Mesendoderm (in vitro differentiated cells): ENCODE measurements at regions not wholly inside any gene's neighbourhood (a gene's known extent, or its start where the extent isn't known, plus 50 kb on each side); places are given as distances from the start of the nearest gene placed in this dataset.
"Not testable (repeated sequence)": the region's sequence is repeated elsewhere in the genome, so short reads cannot be mapped to it uniquely, and the experiment has no call there.

Experiments used
- DNase-seq: peaks from one replicate; pipeline ENCODE4 v3.0.0; 2013
- H2AK5ac ChIP-seq: 2 replicates; pipeline ENCODE4 v1.6.1; 2013; ENCODE audit warnings: low read length, inconsistent platforms
- H2BK120ac ChIP-seq: 2 replicates; pipeline ENCODE4 v1.6.1; 2013; ENCODE audit warnings: low read depth, mild to moderate bottlenecking, low read length, moderate library complexity, mixed read lengths
- H2BK15ac ChIP-seq: replicated peaks from 2 replicates; pipeline ENCODE4 v1.6.1; 2013; ENCODE audit warnings: low read depth, mild to moderate bottlenecking, moderate library complexity
- H2BK5ac ChIP-seq: 2 replicates; pipeline ENCODE4 v1.6.1; 2013; ENCODE audit warnings: low read length, inconsistent platforms
- H3K18ac ChIP-seq: 2 replicates; pipeline ENCODE4 v1.6.1; 2013; ENCODE audit warnings: mild to moderate bottlenecking, low read length, mixed read lengths
- H3K23ac ChIP-seq: one replicate; pipeline ENCODE4 v1.6.1; 2013; ENCODE audit warnings: low read length
- H3K27ac ChIP-seq: 2 replicates; pipeline ENCODE4 v1.5.1; 2013; ENCODE audit warnings: low read depth, mild to moderate bottlenecking, inconsistent platforms, low read length, moderate library complexity
- H3K27me3 ChIP-seq: 2 replicates; pipeline ENCODE4 v1.6.1; 2013; ENCODE audit warnings: low read length, control low read depth, mild to moderate bottlenecking, inconsistent platforms; ENCODE audit not compliant: insufficient read depth, poor library complexity
- H3K36me3 ChIP-seq: 2 replicates; pipeline ENCODE4 v1.6.1; 2013; ENCODE audit warnings: low read length, inconsistent platforms; ENCODE audit not compliant: control insufficient read depth, insufficient read depth
- H3K4ac ChIP-seq: one replicate; pipeline ENCODE4 v1.6.1; 2013; ENCODE audit warnings: low read depth, mild to moderate bottlenecking, low read length, moderate library complexity
- H3K4me1 ChIP-seq: 2 replicates; pipeline ENCODE4 v1.6.1; 2013; ENCODE audit warnings: low read depth, low read length, inconsistent platforms; ENCODE audit not compliant: control insufficient read depth
- H3K4me2 ChIP-seq: 2 replicates; pipeline ENCODE4 v1.6.1; 2013; ENCODE audit warnings: low read length
- H3K4me3 ChIP-seq: 2 replicates; pipeline ENCODE4 v1.5.1; 2013; ENCODE audit warnings: mild to moderate bottlenecking, low read length
- H3K56ac ChIP-seq: one replicate; pipeline ENCODE4 v1.6.1; 2013; ENCODE audit warnings: low read length
- H3K79me1 ChIP-seq: 2 replicates; pipeline ENCODE4 v1.6.1; 2013; ENCODE audit warnings: low read length, inconsistent platforms
- H3K79me2 ChIP-seq: 2 replicates; pipeline ENCODE4 v1.6.1; 2013; ENCODE audit warnings: mild to moderate bottlenecking, low read length; ENCODE audit not compliant: control insufficient read depth, insufficient read depth
- H3K9ac ChIP-seq: 2 replicates; pipeline ENCODE4 v1.6.1; 2013; ENCODE audit warnings: low read length, inconsistent platforms
- H4K5ac ChIP-seq: one replicate; pipeline ENCODE4 v1.6.1; 2013; ENCODE audit warnings: low read length
- H4K8ac ChIP-seq: one replicate; pipeline ENCODE4 v1.6.1; 2013; ENCODE audit warnings: low read depth, mild to moderate bottlenecking, control low read depth, low read length, moderate library complexity
- WGBS: extraction: QIAGEN DNeasy Blood & Tissue Kit; methylation state at CpG from one replicate; pipeline ENCODE4 v1.1.7; 2013; ENCODE audit warnings: low lambda C conversion rate, missing lambda C conversion rate; ENCODE audit not compliant: insufficient coverage; ENCODE audit errors: extremely low coverage; 5-methylcytosine and 5-hydroxymethylcytosine counted together

- Histone ChIP-seq H3K27me3 (no peaks in the 10 kb centered on the region), H3K18ac (no peak overlapping the region), H3K9ac (no peak overlapping the region), H3K79me2 (no peaks in the 10 kb centered on the region), H3K56ac (no peak overlapping the region), H2AK5ac (no peak overlapping the region), H3K23ac (no peak overlapping the region), H3K79me1 (no peaks in the 10 kb centered on the region), H2BK15ac (no peak overlapping the region), H2BK5ac (no peak overlapping the region), H3K4me2 (no peak overlapping the region), H3K4me3 (no peak overlapping the region), H3K27ac (no peak overlapping the region), H4K5ac (no peak overlapping the region), H4K8ac (no peak overlapping the region), H2BK120ac (no peak overlapping the region), H3K4ac (no peak overlapping the region), H3K36me3 (no peaks in the 10 kb centered on the region), H3K4me1 (no peaks in the 10 kb centered on the region)
- WGBS: no CpG with 5 or more reads among the region's 4 CpGs
- DNase-seq: no peak
Observed at GRCh38 chr7:113267885-113268284, 149.5 kb upstream of the SMIM30 start.

GRCh38 chr7:113267271-113267670, 148.9 kb upstream of the SMIM30 start:
- Histone ChIP-seq H3K79me2 (no peaks in the 10 kb centered on the region), H3K36me3 (no peaks in the 10 kb centered on the region), H3K23ac (no peak overlapping the region), H3K79me1 (no peaks in the 10 kb centered on the region), H2BK120ac (no peak overlapping the region), H2BK5ac (no peak overlapping the region), H3K27me3 (no peaks in the 10 kb centered on the region), H2BK15ac (no peak overlapping the region), H4K8ac (no peak overlapping the region), H3K4me2 (no peak overlapping the region), H3K27ac (no peak overlapping the region), H3K18ac (no peak overlapping the region), H4K5ac (no peak overlapping the region), H3K9ac (no peak overlapping the region), H3K4me3 (no peak overlapping the region), H2AK5ac (no peak overlapping the region), H3K4ac (no peak overlapping the region), H3K4me1 (no peaks in the 10 kb centered on the region), H3K56ac (no peak overlapping the region)
- DNase-seq: no peak

DNA sequence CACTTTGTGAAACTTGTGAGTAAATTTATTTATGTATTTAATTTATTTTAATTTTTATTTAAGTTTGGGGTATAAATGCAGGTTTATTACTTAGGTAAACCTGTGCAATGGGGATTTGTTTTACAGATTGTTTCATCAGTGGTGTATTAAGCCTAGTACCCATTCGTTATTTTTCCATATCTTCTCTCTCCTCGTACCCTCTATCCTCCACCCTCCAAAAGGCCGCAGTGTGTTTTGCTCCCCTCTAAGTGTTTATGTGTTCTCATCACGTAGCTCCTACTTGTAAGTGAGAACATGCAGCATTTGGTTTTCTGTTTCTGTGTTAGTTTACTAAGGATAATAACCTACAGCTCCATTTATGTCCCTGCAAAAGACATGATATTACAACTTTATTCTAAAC, 145.4 kb upstream of the SMIM30 start:
- Histone ChIP-seq H2BK120ac (no peak overlapping the region), H4K5ac (no peak overlapping the region), H3K4me1 (no peaks in the 10 kb centered on the region), H3K4me2 (no peak overlapping the region), H2BK5ac (no peak overlapping the region), H3K23ac (no peak overlapping the region), H3K4me3 (no peak overlapping the region), H3K79me2 (no peaks in the 10 kb centered on the region), H3K9ac (no peak overlapping the region), H3K79me1 (no peaks in the 10 kb centered on the region), H3K36me3 (no peaks in the 10 kb centered on the region), H2AK5ac (no peak overlapping the region), H4K8ac (no peak overlapping the region), H3K27ac (no peak overlapping the region), H2BK15ac (no peak overlapping the region), H3K56ac (no peak overlapping the region), H3K18ac (no peak overlapping the region), H3K27me3 (no peaks in the 10 kb centered on the region), H3K4ac (no peak overlapping the region)
- WGBS: no CpG with 5 or more reads among the region's 4 CpGs
- no peak for DNase-seq

DNA sequence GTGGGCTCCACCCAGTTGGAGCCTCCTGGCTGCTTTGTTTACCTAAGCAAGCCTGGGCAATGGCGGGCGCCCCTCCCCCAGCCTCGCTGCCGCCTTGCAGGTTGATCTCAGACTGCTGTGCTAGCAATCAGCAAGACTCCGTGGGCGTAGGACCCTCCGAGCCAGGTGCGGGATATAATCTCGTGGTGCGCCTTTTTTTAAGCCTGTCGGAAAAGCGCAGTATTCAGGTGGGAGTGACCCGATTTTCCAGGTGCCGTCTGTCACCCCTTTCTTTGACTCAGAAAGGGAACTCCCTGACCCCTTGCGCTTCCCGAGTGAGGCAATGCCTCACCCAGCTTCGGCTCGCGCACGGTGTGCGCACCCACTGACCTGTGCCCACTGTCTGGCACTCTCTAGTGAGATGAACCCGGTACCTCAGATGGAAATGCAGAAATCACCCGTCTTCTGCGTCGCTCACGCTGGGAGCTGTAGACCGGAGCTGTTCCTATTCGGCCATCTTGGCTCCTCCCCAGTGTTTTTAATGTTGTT, 144.9 kb upstream of the SMIM30 start:
- not testable (repeated sequence) for H3K56ac ChIP-seq, H3K9ac ChIP-seq, H3K4me2 ChIP-seq, H3K23ac ChIP-seq, DNase-seq, H3K79me1 ChIP-seq, H3K79me2 ChIP-seq, H3K18ac ChIP-seq, H2BK5ac ChIP-seq, H3K36me3 ChIP-seq, H3K4ac ChIP-seq, H2AK5ac ChIP-seq, H4K8ac ChIP-seq, H4K5ac ChIP-seq, H3K4me1 ChIP-seq, H3K27me3 ChIP-seq, H2BK15ac ChIP-seq, H2BK120ac ChIP-seq, H3K4me3 ChIP-seq, H3K27ac ChIP-seq
- no CpG with 5 or more reads among the region's 28 CpGs for WGBS

DNA sequence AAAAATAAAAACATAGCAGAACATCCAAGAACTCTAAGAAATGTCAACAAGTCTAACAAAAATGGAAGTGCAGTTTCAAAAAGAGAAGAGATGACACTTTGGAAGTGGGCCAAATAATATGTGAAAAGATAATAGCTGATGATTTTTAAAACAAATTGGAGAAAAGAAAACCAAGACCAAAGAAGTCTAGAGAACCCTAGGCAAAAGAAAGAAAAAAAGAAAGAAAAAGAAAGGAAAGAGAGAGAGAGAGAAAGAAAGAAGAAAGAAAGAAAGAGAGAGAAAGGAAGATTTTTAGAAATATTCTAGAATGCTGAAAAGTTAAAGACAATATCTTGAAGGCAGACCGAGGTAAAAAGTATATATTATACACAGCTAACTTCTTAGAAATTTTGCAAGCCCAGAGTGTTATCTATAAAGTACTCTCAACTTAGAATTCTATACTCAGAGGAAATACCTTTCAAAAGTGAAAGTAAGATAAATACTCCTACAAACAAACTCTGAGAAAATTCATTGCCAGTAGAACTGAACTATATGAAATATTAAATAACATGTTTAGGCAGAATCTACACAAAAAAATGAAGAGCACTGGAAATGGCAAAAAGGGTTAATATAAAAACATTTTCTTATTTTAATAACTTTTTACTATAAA, 138.7 kb upstream of the SMIM30 start:
- H2AK5ac ChIP-seq: no peak overlapping the region
- no peak overlapping the region for H4K5ac ChIP-seq
- no peaks in the 10 kb centered on the region for H3K79me1 ChIP-seq
- no peaks in the 10 kb centered on the region for H3K4me1 ChIP-seq
- no peak overlapping the region for H4K8ac ChIP-seq
- no peaks in the 10 kb centered on the region for H3K27me3 ChIP-seq
- no peak overlapping the region for H2BK15ac ChIP-seq
- H3K4me2 ChIP-seq: no peak overlapping the region
- H3K4ac ChIP-seq: no peak overlapping the region
- H3K56ac ChIP-seq: no peak overlapping the region
- no peak overlapping the region for H2BK120ac ChIP-seq
- H3K23ac ChIP-seq: no peak overlapping the region
- no peak overlapping the region for H3K9ac ChIP-seq
- no peak overlapping the region for H3K27ac ChIP-seq
- no peak overlapping the region for H3K18ac ChIP-seq
- H3K36me3 ChIP-seq: no peaks in the 10 kb centered on the region
- DNase-seq: no peak
- no peaks in the 10 kb centered on the region for H3K79me2 ChIP-seq
- no peak overlapping the region for H3K4me3 ChIP-seq
- H2BK5ac ChIP-seq: no peak overlapping the region
- no CpG with 5 or more reads among the region's 1 CpG for WGBS

- H3K79me1 ChIP-seq: no peaks in the 10 kb centered on the region
- no peak overlapping the region for H2BK15ac ChIP-seq
- no peak overlapping the region for H3K27ac ChIP-seq
- no peaks in the 10 kb centered on the region for H3K36me3 ChIP-seq
- H4K8ac ChIP-seq: no peak overlapping the region
- H3K4me2 ChIP-seq: no peak overlapping the region
- H3K4me3 ChIP-seq: no peak overlapping the region
- H3K56ac ChIP-seq: no peak overlapping the region
- no peak overlapping the region for H2AK5ac ChIP-seq
- no peaks in the 10 kb centered on the region for H3K27me3 ChIP-seq
- no CpG with 5 or more reads among the region's 3 CpGs for WGBS
- H2BK120ac ChIP-seq: no peak overlapping the region
- no peak overlapping the region for H2BK5ac ChIP-seq
- no peaks in the 10 kb centered on the region for H3K79me2 ChIP-seq
- H3K9ac ChIP-seq: no peak overlapping the region
- no peak overlapping the region for H3K4ac ChIP-seq
- DNase-seq: no peak
- H3K18ac ChIP-seq: no peak overlapping the region
- no peak overlapping the region for H3K23ac ChIP-seq
- no peak overlapping the region for H4K5ac ChIP-seq
- no peaks in the 10 kb centered on the region for H3K4me1 ChIP-seq
Observed at GRCh38 chr7:113247198-113247597, 128.8 kb upstream of the SMIM30 start.
